Endothelial cell of umbilical vein (primary cell): ENCODE measurements at regions not wholly inside any gene's neighbourhood (a gene's known extent, or its start where the extent isn't known, plus 50 kb on each side); places are given as distances from the start of the nearest gene placed in this dataset.

Experiments used
- BruUV-seq: library from RNA; stranded (reverse); fragments of 400-500 nt; replicated peaks from 2 replicates; lab custom pipeline; 2021; lab: Mats Ljungman, UMichigan
- CTCF ChIA-PET: fragments of 300-600, 350-600 bp; sonication (Branson Sonifier 250); formaldehyde crosslinking; loops from one replicate; lab custom pipeline; 2021; ENCODE audit warnings: antibody characterized with exemption, inconsistent platforms; lab: Charles Lee
- POLR2A ChIA-PET: fragments of 300-600, 350-600 bp; sonication (Branson Sonifier 250); formaldehyde crosslinking; loops from one replicate; lab custom pipeline; 2021; ENCODE audit warnings: antibody characterized with exemption, inconsistent platforms; lab: Charles Lee
- DNase-seq: peaks from one replicate; pipeline ENCODE4 v3.0.0-alpha.2; 2011; ENCODE audit warnings: low read depth, low spot score
- FAIRE-seq: peaks from 2 replicates; lab custom pipeline; 2011; peaks lifted over from hg19 to GRCh38; lab: Jason Lieb, UNC
- H2AFZ ChIP-seq: 2 replicates; pipeline ENCODE4 v1.6.0; 2012; ENCODE audit warnings: low read depth, low read length, control low read depth, inconsistent platforms
- H3K27ac ChIP-seq: 2 replicates; pipeline ENCODE4 v1.5.1; 2011; ENCODE audit warnings: low read depth, mild to moderate bottlenecking, control low read depth, low read length, moderate library complexity; ENCODE audit not compliant: insufficient read depth
- H3K27me3 ChIP-seq, 2 experiments: 2 replicates each; pipeline versions ENCODE4 v1.6.0 to v1.6.1; 2011; ENCODE audit warnings: low read length in 2 of 2, mixed read lengths in 1 of 2; ENCODE audit not compliant: control insufficient read depth in 2 of 2, insufficient read depth in 2 of 2
- H3K36me3 ChIP-seq, 2 experiments: 2 replicates in 1 of 2; 3 replicates in 1 of 2; pipeline ENCODE4 v1.5.1; 2011; ENCODE audit warnings: low read length in 2 of 2, mild to moderate bottlenecking in 1 of 2, moderate library complexity in 1 of 2; ENCODE audit not compliant: control insufficient read depth in 2 of 2, insufficient read depth in 2 of 2; ENCODE audit errors: extremely low read depth in 1 of 2
- H3K4me1 ChIP-seq: 3 replicates; pipeline ENCODE4 v1.5.1; 2011; ENCODE audit warnings: mild to moderate bottlenecking, low read length; ENCODE audit not compliant: control insufficient read depth, insufficient read depth; ENCODE audit errors: extremely low read depth
- H3K4me2 ChIP-seq: 2 replicates; pipeline ENCODE4 v1.6.1; 2011; ENCODE audit warnings: low read length, control low read depth, mixed read lengths; ENCODE audit not compliant: insufficient read depth
- H3K4me3 ChIP-seq, 3 experiments: fragments of 200-600 bp in 1 of 3; sonication (generic), shearing (Covaris generic) in 1 of 3; replicated peaks in 1 of 3; 2 replicates each; pipeline ENCODE4 v1.5.1; 2011 to 2016; ENCODE audit warnings: control low read depth in 3 of 3, low read length in 3 of 3, mild to moderate bottlenecking in 2 of 3, inconsistent platforms in 1 of 3, low read depth in 1 of 3, moderate library complexity in 1 of 3; ENCODE audit not compliant: insufficient read depth in 1 of 3
- H3K79me2 ChIP-seq: 2 replicates; pipeline ENCODE4 v1.6.0; 2012; ENCODE audit warnings: low read length, inconsistent platforms; ENCODE audit not compliant: control insufficient read depth, insufficient read depth
- H3K9ac ChIP-seq: replicated peaks from 2 replicates; pipeline ENCODE3; 2011; ENCODE audit warnings: low read length, control low read depth; ENCODE audit not compliant: insufficient read depth; ENCODE audit errors: extremely low read depth
- H3K9me1 ChIP-seq: replicated peaks from 3 replicates; pipeline ENCODE4 v1.6.0; 2011; ENCODE audit warnings: mild to moderate bottlenecking, low read length; ENCODE audit not compliant: control insufficient read depth, insufficient read depth; ENCODE audit errors: extremely low read depth
- H3K9me3 ChIP-seq: replicated peaks from 2 replicates; pipeline ENCODE4 v1.5.1; 2012; ENCODE audit warnings: low read length, inconsistent platforms; ENCODE audit not compliant: control insufficient read depth, insufficient read depth
- H4K20me1 ChIP-seq: replicated peaks from 2 replicates; pipeline ENCODE3; 2011; ENCODE audit warnings: mild to moderate bottlenecking, low read length; ENCODE audit not compliant: control insufficient read depth, insufficient read depth; ENCODE audit errors: extremely low read depth
- CTCF ChIP-seq, 2 donors: IDR thresholded peaks; 1 replicate in 1 of 2; 2 replicates in 1 of 2; pipeline ENCODE4 v1.5.1; 2011; ENCODE audit warnings: low read length in 2 of 2, mild to moderate bottlenecking in 2 of 2, moderate library complexity in 2 of 2, control low read depth in 1 of 2, inconsistent platforms in 1 of 2, low read depth in 1 of 2; ENCODE audit not compliant: insufficient read depth in 1 of 2; ENCODE audit errors: extremely low read depth in 1 of 2
- EZH2 ChIP-seq: IDR thresholded peaks from 2 replicates; pipeline ENCODE4 v1.6.1; 2012; ENCODE audit warnings: borderline replicate concordance, low read depth, mild to moderate bottlenecking, moderate library complexity, low read length, inconsistent platforms; ENCODE audit not compliant: severe bottlenecking
- FOS ChIP-seq: IDR thresholded peaks from 2 replicates; pipeline ENCODE4 v1.6.1; 2011; ENCODE audit warnings: mild to moderate bottlenecking, low read length, moderate library complexity, borderline replicate concordance; ENCODE audit not compliant: insufficient read depth
- GATA2 ChIP-seq: IDR thresholded peaks from 2 replicates; pipeline ENCODE4 v1.7.0; 2011; ENCODE audit warnings: low read depth, mild to moderate bottlenecking, moderate library complexity, mixed read lengths, low read length; ENCODE audit not compliant: insufficient read length, insufficient read depth
- JUN ChIP-seq: IDR thresholded peaks from 2 replicates; pipeline ENCODE4 v1.6.1; 2011; ENCODE audit warnings: borderline replicate concordance, low read depth; ENCODE audit not compliant: insufficient read length, insufficient read depth
- MYC ChIP-seq: IDR thresholded peaks from one replicate; pipeline ENCODE4 v1.6.1; 2011; ENCODE audit warnings: mild to moderate bottlenecking, low read depth, low read length
- POLR2A ChIP-seq: IDR thresholded peaks from 2 replicates; pipeline ENCODE4 v1.6.1; 2012; ENCODE audit warnings: low read depth, mild to moderate bottlenecking, control low read depth, low read length
- POLR2AphosphoS5 ChIP-seq: IDR thresholded peaks from 2 replicates; pipeline ENCODE4 v1.6.1; 2012; ENCODE audit warnings: low read depth, mild to moderate bottlenecking, control low read depth, low read length, moderate library complexity; ENCODE audit not compliant: insufficient read depth
- dilution Hi-C: fragments of 300-500 bp; cut with MboI; formaldehyde crosslinking; loops from one replicate; pipeline ENCODE4 v1.15.0; 2019; ENCODE audit warnings: low sequenced_read_pairs; ENCODE audit not compliant: extremely low pct_ligation_motif_present
- intact Hi-C: fragments of 100-400 bp; cut with micrococcal nuclease; formaldehyde crosslinking; loops from one replicate; pipeline ENCODE4 v1.10.0; 2022
- TF ChIP-seq, protein P1 (sequence below): IDR thresholded peaks from 2 replicates; pipeline ENCODE4 v1.6.1; 2011; ENCODE audit not compliant: insufficient read depth, insufficient read length

- H3K9ac ChIP-seq: no peak overlapping the region
- TF ChIP-seq GATA2 (no peak), POLR2AphosphoS5 (no peak), POLR2A (no peak), JUN (no peak), FOS (no peak), EZH2 (no peak), CTCF (IDR thresholded peaks at IDR 0.05; ENCODE audit: extremely low read depth in 1 of 2, insufficient read depth in 1 of 2, low read depth in 1 of 2, low read length in 2 of 2) (no peak), MYC (no peak)
- TF ChIP-seq, protein P1, sequence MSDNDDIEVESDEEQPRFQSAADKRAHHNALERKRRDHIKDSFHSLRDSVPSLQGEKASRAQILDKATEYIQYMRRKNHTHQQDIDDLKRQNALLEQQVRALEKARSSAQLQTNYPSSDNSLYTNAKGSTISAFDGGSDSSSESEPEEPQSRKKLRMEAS: no peak
- H3K4me2 ChIP-seq: no peak overlapping the region
- no peak for FAIRE-seq
- H4K20me1 ChIP-seq: no peaks in the 10 kb centered on the region
- POLR2A ChIA-PET: no interaction called here
- no peaks in the 10 kb centered on the region for H3K36me3 ChIP-seq
- H3K79me2 ChIP-seq: no peaks in the 10 kb centered on the region
- intact Hi-C loops: no loop called here
- no peak overlapping the region for H3K4me3 ChIP-seq
- no peaks in the 10 kb centered on the region for H3K4me1 ChIP-seq
- no peak for DNase-seq
- no peaks in the 10 kb centered on the region for H3K27me3 ChIP-seq
- dilution Hi-C loops: no loop called here
- H3K9me1 ChIP-seq: no peaks in the 10 kb centered on the region
- peaks cover 6% of the 10 kb centered on the region for H3K9me3 ChIP-seq
- no peak overlapping the region for H2AFZ ChIP-seq
- H3K27ac ChIP-seq: no peak overlapping the region
- no TSS peak for BruUV-seq
- CTCF ChIA-PET: no interaction called here
These were observed 168.6 kb downstream of the MAF start for GRCh38 chr16:79431923-79432322.
